SK-N-SH (cell line): ENCODE measurements at regions not wholly inside any gene's neighbourhood (a gene's known extent, or its start where the extent isn't known, plus 50 kb on each side); places are given as distances from the start of the nearest gene placed in this dataset.
"Not testable (repeated sequence)": the region's sequence is repeated elsewhere in the genome, so short reads cannot be mapped to it uniquely, and the experiment has no call there.

Source experiments
- ELF1 ChIP-seq: IDR thresholded peaks from 2 replicates; pipeline ENCODE4 v1.4.0; 2012
- FOXM1 ChIP-seq: IDR thresholded peaks from 2 replicates; pipeline ENCODE4 v1.4.0; 2012; ENCODE audit warnings: low read depth, mild to moderate bottlenecking
- GABPA ChIP-seq: IDR thresholded peaks from 2 replicates; pipeline ENCODE4 v1.4.0; 2012; ENCODE audit warnings: low read depth, mild to moderate bottlenecking
- JUND ChIP-seq: IDR thresholded peaks from 2 replicates; pipeline ENCODE4 v1.4.0; 2012
- MAX ChIP-seq: IDR thresholded peaks from 2 replicates; pipeline ENCODE4 v1.4.0; 2012; ENCODE audit warnings: low read depth
- POLR2AphosphoS5 ChIP-seq: IDR thresholded peaks from 2 replicates; pipeline ENCODE4 v1.6.1; 2012; ENCODE audit warnings: low read depth, low read length
- RAD21 ChIP-seq: IDR thresholded peaks from 2 replicates; pipeline ENCODE4 v1.6.1; 2012; ENCODE audit warnings: mild to moderate bottlenecking, low read length
- RFX5 ChIP-seq: IDR thresholded peaks from 2 replicates; pipeline ENCODE4 v1.6.1; 2012; ENCODE audit warnings: mild to moderate bottlenecking, improper control_type of control experiment, low read length
- TAF1 ChIP-seq: IDR thresholded peaks from 2 replicates; pipeline ENCODE4 v1.6.1; 2012; ENCODE audit warnings: low read depth, mild to moderate bottlenecking, low read length, moderate library complexity, borderline replicate concordance
- TF ChIP-seq, protein P1 (sequence below): fragments of 200-600 bp; sonication (generic); IDR thresholded peaks from 2 replicates; pipeline ENCODE4 v1.6.1; 2017; ENCODE audit warnings: antibody characterized with exemption, mild to moderate bottlenecking, moderate library complexity

DNA sequence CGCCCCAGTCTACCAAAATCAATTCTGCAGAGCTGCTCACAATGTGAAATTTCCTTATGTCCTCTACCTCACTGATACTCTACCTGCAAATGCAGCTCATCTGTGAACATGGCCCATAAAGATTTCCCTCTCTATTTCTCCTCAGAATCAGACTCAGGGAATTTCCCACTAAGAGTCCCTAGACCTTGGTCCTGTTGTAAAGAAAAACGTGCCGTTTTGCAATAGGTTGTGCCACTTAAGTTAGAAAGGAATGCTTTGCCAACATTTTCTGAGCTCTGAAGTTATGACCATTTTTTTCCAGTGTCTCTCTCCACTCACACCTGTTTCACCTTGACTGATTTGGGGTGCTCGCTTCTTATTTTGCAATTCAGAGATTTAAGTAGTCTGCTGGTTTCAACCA is 100.7 kb downstream of the SPDYE17 start:
- TF ChIP-seq, protein P1, sequence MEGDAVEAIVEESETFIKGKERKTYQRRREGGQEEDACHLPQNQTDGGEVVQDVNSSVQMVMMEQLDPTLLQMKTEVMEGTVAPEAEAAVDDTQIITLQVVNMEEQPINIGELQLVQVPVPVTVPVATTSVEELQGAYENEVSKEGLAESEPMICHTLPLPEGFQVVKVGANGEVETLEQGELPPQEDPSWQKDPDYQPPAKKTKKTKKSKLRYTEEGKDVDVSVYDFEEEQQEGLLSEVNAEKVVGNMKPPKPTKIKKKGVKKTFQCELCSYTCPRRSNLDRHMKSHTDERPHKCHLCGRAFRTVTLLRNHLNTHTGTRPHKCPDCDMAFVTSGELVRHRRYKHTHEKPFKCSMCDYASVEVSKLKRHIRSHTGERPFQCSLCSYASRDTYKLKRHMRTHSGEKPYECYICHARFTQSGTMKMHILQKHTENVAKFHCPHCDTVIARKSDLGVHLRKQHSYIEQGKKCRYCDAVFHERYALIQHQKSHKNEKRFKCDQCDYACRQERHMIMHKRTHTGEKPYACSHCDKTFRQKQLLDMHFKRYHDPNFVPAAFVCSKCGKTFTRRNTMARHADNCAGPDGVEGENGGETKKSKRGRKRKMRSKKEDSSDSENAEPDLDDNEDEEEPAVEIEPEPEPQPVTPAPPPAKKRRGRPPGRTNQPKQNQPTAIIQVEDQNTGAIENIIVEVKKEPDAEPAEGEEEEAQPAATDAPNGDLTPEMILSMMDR = not testable (repeated sequence)
- not testable (repeated sequence) for TF ChIP-seq GABPA, ELF1, MAX, JUND, POLR2AphosphoS5, RFX5, TAF1, FOXM1, RAD21
